ENCODE measurements at regions not wholly inside any gene's neighbourhood (a gene's known extent, or its start where the extent isn't known, plus 50 kb on each side); places are given as distances from the start of the nearest gene placed in this dataset.

- DNase-seq (ENCODE audit: low spot score): no peak
Measured at GRCh38 chr6:14274546-14275492, 157.2 kb downstream of the CD83 start.

GRCh38 chr6:14275493-14275851 lies 157.9 kb downstream of the CD83 start:
- DNase-seq (ENCODE audit: low spot score): no peak

GRCh38 chr6:14276071-14276470 lies 158.5 kb downstream of the CD83 start:
- DNase-seq (ENCODE audit: low spot score): no peak

- DNase-seq (ENCODE audit: low spot score): no peak
Measured at GRCh38 chr6:14276667-14277404, 159.3 kb downstream of the CD83 start.

GRCh38 chr6:14277405-14277930 lies 159.9 kb downstream of the CD83 start:
- DNase-seq (ENCODE audit: low spot score): no peak

- DNase-seq (ENCODE audit: low spot score): no peak
Measured at GRCh38 chr6:14278006-14278405, 160.4 kb downstream of the CD83 start.

GRCh38 chr6:14278446-14278845 lies 160.9 kb downstream of the CD83 start:
- DNase-seq (ENCODE audit: low spot score): no peak

GRCh38 chr6:14280006-14280510 lies 162.5 kb downstream of the CD83 start:
- DNase-seq (ENCODE audit: low spot score): no peak

GRCh38 chr6:14280766-14281293 lies 163.3 kb downstream of the CD83 start:
- DNase-seq (ENCODE audit: low spot score): no peak

- DNase-seq (ENCODE audit: low spot score): peak; percentile 47
Measured at GRCh38 chr6:14281811-14282660, 164.5 kb downstream of the CD83 start.

GRCh38 chr6:14282854-14283505 lies 165.4 kb downstream of the CD83 start:
- no peak for DNase-seq (ENCODE audit: low spot score)

GRCh38 chr6:14283600-14284235 lies 166.1 kb downstream of the CD83 start:
- DNase-seq (ENCODE audit: low spot score): no peak

- no peak for DNase-seq (ENCODE audit: low spot score)
Measured at GRCh38 chr6:14284969-14285590, 167.5 kb downstream of the CD83 start.

- no peak for DNase-seq (ENCODE audit: low spot score)
Measured at GRCh38 chr6:14286144-14286543, 168.6 kb downstream of the CD83 start.

GRCh38 chr6:14286634-14287428 lies 169.3 kb downstream of the CD83 start:
- DNase-seq (ENCODE audit: low spot score): no peak

GRCh38 chr6:14287707-14288106 lies 170.1 kb downstream of the CD83 start:
- DNase-seq (ENCODE audit: low spot score): no peak

GRCh38 chr6:14288910-14289309 lies 171.3 kb downstream of the CD83 start:
- no peak for DNase-seq (ENCODE audit: low spot score)

- no peak for DNase-seq (ENCODE audit: low spot score)
Measured at GRCh38 chr6:14290041-14290771, 172.6 kb downstream of the CD83 start.
